ENCODE measurements at regions not wholly inside any gene's neighbourhood (a gene's known extent, or its start where the extent isn't known, plus 50 kb on each side); places are given as distances from the start of the nearest gene placed in this dataset.

- H3K36me3 ChIP-seq (ENCODE audit: insufficient read depth, low read length): no peaks in the 10 kb centered on the region
- BruUV-seq (replicated peaks): no TSS peak
- no peaks in the 10 kb centered on the region for H3K4me1 ChIP-seq (ENCODE audit: insufficient read depth, low read length, poor library complexity, severe bottlenecking)
- H3K27ac ChIP-seq (ENCODE audit: low read depth, low read length, poor library complexity, severe bottlenecking): no peak overlapping the region
- no peaks in the 10 kb centered on the region for H3K79me2 ChIP-seq (ENCODE audit: insufficient read depth, low read depth, low read length)
- TF ChIP-seq CTCF (conservative IDR thresholded peaks at IDR 0.05; ENCODE audit: low read length): no peak
- TF ChIP-seq EZH2phosphoT487 (IDR thresholded peaks at IDR 0.05; ENCODE audit: borderline replicate concordance, low read depth, low read length): no peak
- H3K9me3 ChIP-seq (ENCODE audit: low read length): no peaks in the 10 kb centered on the region
- intact Hi-C loops (cut with micrococcal nuclease; ENCODE audit: unreplicated experiment): no loop called here
- H4K20me1 ChIP-seq (ENCODE audit: insufficient read depth, low read length): no peaks in the 10 kb centered on the region
- no peaks in the 10 kb centered on the region for H3K9me2 ChIP-seq (ENCODE audit: insufficient read depth, low read length)
- POLR2A ChIA-PET: no interaction called here
- no peak overlapping the region for H3K4me3 ChIP-seq (ENCODE audit: low read depth, low read length, poor library complexity, severe bottlenecking)
- no peak for DNase-seq (ENCODE audit: low spot score)
- H2AFZ ChIP-seq (ENCODE audit: low read length): no peak overlapping the region
- H3K4me2 ChIP-seq (ENCODE audit: low read length): no peak overlapping the region
- CTCF ChIA-PET (ENCODE audit: unreplicated experiment): no interaction called here
These were observed 388.3 kb upstream of the CHD1 start for GRCh38 chr5:99317136-99317535.

- no peak for DNase-seq (ENCODE audit: low spot score)
- no peak overlapping the region for H3K4me3 ChIP-seq (ENCODE audit: low read depth, low read length, poor library complexity, severe bottlenecking)
- no TSS peak for BruUV-seq (replicated peaks)
- no peaks in the 10 kb centered on the region for H3K79me2 ChIP-seq (ENCODE audit: insufficient read depth, low read depth, low read length)
- CTCF ChIA-PET (ENCODE audit: unreplicated experiment): no interaction called here
- no peaks in the 10 kb centered on the region for H3K9me2 ChIP-seq (ENCODE audit: insufficient read depth, low read length)
- no peak overlapping the region for H3K4me2 ChIP-seq (ENCODE audit: low read length)
- H2AFZ ChIP-seq (ENCODE audit: low read length): no peak overlapping the region
- TF ChIP-seq CTCF (conservative IDR thresholded peaks at IDR 0.05; ENCODE audit: low read length) (no peak), EZH2phosphoT487 (IDR thresholded peaks at IDR 0.05; ENCODE audit: borderline replicate concordance, low read depth, low read length) (no peak)
- POLR2A ChIA-PET: no interaction called here
- no peaks in the 10 kb centered on the region for H3K4me1 ChIP-seq (ENCODE audit: insufficient read depth, low read length, poor library complexity, severe bottlenecking)
- H3K27ac ChIP-seq (ENCODE audit: low read depth, low read length, poor library complexity, severe bottlenecking): no peak overlapping the region
- H3K36me3 ChIP-seq (ENCODE audit: insufficient read depth, low read length): no peaks in the 10 kb centered on the region
- no peaks in the 10 kb centered on the region for H3K9me3 ChIP-seq (ENCODE audit: low read length)
- intact Hi-C loops (cut with micrococcal nuclease; ENCODE audit: unreplicated experiment): no loop called here
- no peaks in the 10 kb centered on the region for H4K20me1 ChIP-seq (ENCODE audit: insufficient read depth, low read length)
These were observed 387.7 kb upstream of the CHD1 start for GRCh38 chr5:99316484-99316883.

GRCh38 chr5:99315413-99316183 lies 386.8 kb upstream of the CHD1 start:
- Histone ChIP-seq H3K36me3 (ENCODE audit: insufficient read depth, low read length) (no peaks in the 10 kb centered on the region), H3K27ac (ENCODE audit: low read depth, low read length, poor library complexity, severe bottlenecking) (no peak overlapping the region), H3K9me3 (ENCODE audit: low read length) (no peaks in the 10 kb centered on the region), H3K4me2 (ENCODE audit: low read length) (no peak overlapping the region), H2AFZ (ENCODE audit: low read length) (no peak overlapping the region), H4K20me1 (ENCODE audit: insufficient read depth, low read length) (no peaks in the 10 kb centered on the region), H3K9me2 (ENCODE audit: insufficient read depth, low read length) (no peaks in the 10 kb centered on the region), H3K79me2 (ENCODE audit: insufficient read depth, low read depth, low read length) (no peaks in the 10 kb centered on the region), H3K4me1 (ENCODE audit: insufficient read depth, low read length, poor library complexity, severe bottlenecking) (no peaks in the 10 kb centered on the region), H3K4me3 (ENCODE audit: low read depth, low read length, poor library complexity, severe bottlenecking) (no peak overlapping the region)
- no TSS peak for BruUV-seq (replicated peaks)
- no peak for TF ChIP-seq EZH2phosphoT487 (IDR thresholded peaks at IDR 0.05; ENCODE audit: borderline replicate concordance, low read depth, low read length)
- TF ChIP-seq CTCF (conservative IDR thresholded peaks at IDR 0.05; ENCODE audit: low read length): no peak
- intact Hi-C loops (cut with micrococcal nuclease; ENCODE audit: unreplicated experiment): no loop called here
- ChIA-PET CTCF (ENCODE audit: unreplicated experiment) (no interaction called here), POLR2A (no interaction called here)
- DNase-seq (ENCODE audit: low spot score): no peak
